ENCODE measurements at regions not wholly inside any gene's neighbourhood (a gene's known extent, or its start where the extent isn't known, plus 50 kb on each side); places are given as distances from the start of the nearest gene placed in this dataset.

- TF ChIP-seq CTCF (conservative IDR thresholded peaks at IDR 0.05; ENCODE audit: low read length): no peak
- TF ChIP-seq EZH2phosphoT487 (IDR thresholded peaks at IDR 0.05; ENCODE audit: borderline replicate concordance): no peak
Measured at GRCh38 chr16:80019395-80019794, 418.9 kb upstream of the MAF start.
